ENCODE measurements at regions not wholly inside any gene's neighbourhood (a gene's known extent, or its start where the extent isn't known, plus 50 kb on each side); places are given as distances from the start of the nearest gene placed in this dataset.

- Mint-ChIP-seq H3K9me3 (no peaks in the 10 kb centered on the region), H3K4me3 (no peak overlapping the region), H3K27me3 (ENCODE audit: low read depth in 2 of 2) (peaks cover 5 to 18% of the 10 kb centered on the region in 2 donors), H3K4me1 (no peaks in the 10 kb centered on the region), H3K27ac (no peak overlapping the region), H3K36me3 (no peaks in the 10 kb centered on the region)
- Histone ChIP-seq H3K27ac (ENCODE audit: low read length) (no peak overlapping the region), H3K4me3 (ENCODE audit: low read length) (no peak overlapping the region), H3K27me3 (ENCODE audit: control insufficient read depth, insufficient read depth, low read length) (no peaks in the 10 kb centered on the region), H3K9me3 (ENCODE audit: control insufficient read depth, insufficient read depth, low read length) (no peaks in the 10 kb centered on the region), H3K4me1 (ENCODE audit: control insufficient read depth, insufficient read depth, low read length) (peaks cover 20% of the 10 kb centered on the region), H3K36me3 (ENCODE audit: control insufficient read depth, insufficient read depth, low read length) (no peaks in the 10 kb centered on the region)
- WGBS (ENCODE audit: insufficient coverage), result 100% methylated on average over 2 of the region's 2 CpGs
- no peak for DNase-seq
- intact Hi-C loops (cut with micrococcal nuclease), result no loop called here
- ATAC-seq, result no peak
- TF ChIP-seq CTCF (IDR thresholded peaks at IDR 0.05), result no peak
Measured at GRCh38 chr5:68467208-68467607, 251.7 kb downstream of the PIK3R1 start.

- H3K27ac ChIP-seq (ENCODE audit: low read length), result no peak overlapping the region
- H3K4me1 Mint-ChIP-seq, result no peaks in the 10 kb centered on the region
- H3K36me3 Mint-ChIP-seq, result no peaks in the 10 kb centered on the region
- peaks cover 5 to 18% of the 10 kb centered on the region in 2 donors for H3K27me3 Mint-ChIP-seq (ENCODE audit: low read depth in 2 of 2)
- no peaks in the 10 kb centered on the region for H3K27me3 ChIP-seq (ENCODE audit: control insufficient read depth, insufficient read depth, low read length)
- no peaks in the 10 kb centered on the region for H3K36me3 ChIP-seq (ENCODE audit: control insufficient read depth, insufficient read depth, low read length)
- H3K4me1 ChIP-seq (ENCODE audit: control insufficient read depth, insufficient read depth, low read length), result peaks cover 20% of the 10 kb centered on the region
- DNase-seq (no peak), ATAC-seq (no peak)
- H3K9me3 ChIP-seq (ENCODE audit: control insufficient read depth, insufficient read depth, low read length), result no peaks in the 10 kb centered on the region
- H3K27ac Mint-ChIP-seq, result no peak overlapping the region
- H3K4me3 ChIP-seq (ENCODE audit: low read length), result no peak overlapping the region
- intact Hi-C loops (cut with micrococcal nuclease), result no loop called here
- H3K4me3 Mint-ChIP-seq, result no peak overlapping the region
- no peaks in the 10 kb centered on the region for H3K9me3 Mint-ChIP-seq
- WGBS (ENCODE audit: insufficient coverage), result 84% methylated on average over 2 of the region's 2 CpGs
- TF ChIP-seq CTCF (IDR thresholded peaks at IDR 0.05), result no peak
Measured at GRCh38 chr5:68467794-68468193, 252.2 kb downstream of the PIK3R1 start.

- Histone ChIP-seq H3K9me3 (ENCODE audit: control insufficient read depth, insufficient read depth, low read length) (no peaks in the 10 kb centered on the region), H3K4me1 (ENCODE audit: control insufficient read depth, insufficient read depth, low read length) (peaks cover 20% of the 10 kb centered on the region), H3K4me3 (ENCODE audit: low read length) (no peak overlapping the region), H3K27ac (ENCODE audit: low read length) (no peak overlapping the region), H3K36me3 (ENCODE audit: control insufficient read depth, insufficient read depth, low read length) (no peaks in the 10 kb centered on the region), H3K27me3 (ENCODE audit: control insufficient read depth, insufficient read depth, low read length) (no peaks in the 10 kb centered on the region)
- Mint-ChIP-seq H3K4me1 (no peaks in the 10 kb centered on the region), H3K9me3 (no peaks in the 10 kb centered on the region), H3K27ac (no peak overlapping the region), H3K36me3 (no peaks in the 10 kb centered on the region), H3K4me3 (no peak overlapping the region), H3K27me3 (ENCODE audit: low read depth in 2 of 2) (peaks cover 5 to 18% of the 10 kb centered on the region in 2 donors)
- TF ChIP-seq CTCF (IDR thresholded peaks at IDR 0.05), result no peak
- intact Hi-C loops (cut with micrococcal nuclease), result no loop called here
- WGBS (ENCODE audit: insufficient coverage), result 100% methylated on average over 3 of the region's 4 CpGs
- DNase-seq, result no peak
- ATAC-seq, result no peak
Measured at GRCh38 chr5:68468322-68468721, 252.8 kb downstream of the PIK3R1 start.

- Histone ChIP-seq H3K36me3 (ENCODE audit: control insufficient read depth, insufficient read depth, low read length) (no peaks in the 10 kb centered on the region), H3K27ac (ENCODE audit: low read length) (no peak overlapping the region), H3K4me1 (ENCODE audit: control insufficient read depth, insufficient read depth, low read length) (no peaks in the 10 kb centered on the region), H3K27me3 (ENCODE audit: control insufficient read depth, insufficient read depth, low read length) (no peaks in the 10 kb centered on the region), H3K9me3 (ENCODE audit: control insufficient read depth, insufficient read depth, low read length) (no peaks in the 10 kb centered on the region), H3K4me3 (ENCODE audit: low read length) (no peak overlapping the region)
- ATAC-seq, result no peak
- WGBS (ENCODE audit: insufficient coverage), result 89% methylated on average over 7 of the region's 7 CpGs
- TF ChIP-seq CTCF (IDR thresholded peaks at IDR 0.05), result no peak
- Mint-ChIP-seq H3K27me3 (ENCODE audit: low read depth in 2 of 2) (peaks cover 3 to 8% of the 10 kb centered on the region in 2 donors), H3K9me3 (no peaks in the 10 kb centered on the region), H3K36me3 (no peaks in the 10 kb centered on the region), H3K4me3 (no peak overlapping the region), H3K27ac (no peak overlapping the region), H3K4me1 (no peaks in the 10 kb centered on the region)
- intact Hi-C loops (cut with micrococcal nuclease), result no loop called here
- DNase-seq, result no peak
Measured at GRCh38 chr5:68475476-68475983, 260.0 kb downstream of the PIK3R1 start.
